CD4-positive, alpha-beta T cell (primary cell): ENCODE measurements at regions not wholly inside any gene's neighbourhood (a gene's known extent, or its start where the extent isn't known, plus 50 kb on each side); places are given as distances from the start of the nearest gene placed in this dataset.

ENCODE experiments used
- ATAC-seq: fragments of 200-7000 bp; cut with Tn5 transposase; one replicate; pipeline ENCODE4 v1.10.0; 2022; ENCODE audit warnings: mild to moderate bottlenecking; ENCODE audit not compliant: poor library complexity
- CTCF ChIA-PET: fragments of 350-600 bp; sonication (Branson Sonifier 250); formaldehyde crosslinking; loops from one replicate; lab custom pipeline; 2021; ENCODE audit warnings: antibody characterized with exemption, inconsistent platforms; lab: Charles Lee
- POLR2A ChIA-PET: fragments of 350-600 bp; sonication (Branson Sonifier 250); formaldehyde crosslinking; loops from one replicate; lab custom pipeline; 2021; ENCODE audit warnings: antibody characterized with exemption, inconsistent platforms; lab: Charles Lee
- DNase-seq, 14 experiments: peaks; one replicate each; pipeline ENCODE4 v3.0.0-alpha.2; 2013 to 2020; ENCODE audit warnings: mixed read lengths in 2 of 14
- H3K27ac ChIP-seq, 2 donors: one replicate each; pipeline versions ENCODE4 v1.5.1 to v1.7.0; 2013; ENCODE audit warnings: low read length in 2 of 2, low read depth in 1 of 2, mild to moderate bottlenecking in 1 of 2
- H3K27me3 ChIP-seq, 2 experiments: 1 replicate in 1 of 2; 2 replicates in 1 of 2; pipeline versions ENCODE4 v1.6.1 to v1.7.0; 2013; ENCODE audit warnings: low read length in 2 of 2, control low read depth in 1 of 2, mild to moderate bottlenecking in 1 of 2, moderate library complexity in 1 of 2; ENCODE audit not compliant: insufficient read depth in 2 of 2, control insufficient read depth in 1 of 2
- H3K36me3 ChIP-seq: one replicate; pipeline ENCODE4 v1.6.1; 2013; ENCODE audit warnings: low read length, control low read depth; ENCODE audit not compliant: insufficient read depth
- H3K4me1 ChIP-seq: one replicate; pipeline ENCODE4 v1.6.1; 2013; ENCODE audit warnings: low read length, control low read depth; ENCODE audit not compliant: insufficient read depth
- H3K4me3 ChIP-seq: one replicate; pipeline ENCODE4 v1.5.1; 2013; ENCODE audit warnings: mild to moderate bottlenecking, low read length, moderate library complexity
- H3K9me3 ChIP-seq, 2 experiments: 1 replicate in 1 of 2; 2 replicates in 1 of 2; pipeline versions ENCODE4 v1.6.1 to v1.7.0; 2013; ENCODE audit warnings: low read length in 2 of 2, mild to moderate bottlenecking in 2 of 2, control low read depth in 1 of 2, moderate library complexity in 1 of 2; ENCODE audit not compliant: control insufficient read depth in 1 of 2, insufficient read depth in 1 of 2
- H3K27ac Mint-ChIP-seq: one replicate; pipeline ENCODE4 v1.8.0; 2020; ENCODE audit warnings: mixed read lengths
- H3K27me3 Mint-ChIP-seq: one replicate; pipeline ENCODE4 v1.8.0; 2021; ENCODE audit warnings: mixed read lengths
- H3K36me3 Mint-ChIP-seq: one replicate; pipeline ENCODE4 v1.8.0; 2021; ENCODE audit warnings: low read depth, mixed read lengths
- H3K4me1 Mint-ChIP-seq: one replicate; pipeline ENCODE4 v1.8.0; 2021; ENCODE audit warnings: low read depth, mixed read lengths
- H3K4me3 Mint-ChIP-seq: one replicate; pipeline ENCODE4 v1.8.0; 2020; ENCODE audit warnings: mild to moderate bottlenecking, mixed read lengths
- H3K9me3 Mint-ChIP-seq: one replicate; pipeline ENCODE4 v1.8.0; 2020; ENCODE audit warnings: mixed read lengths
- intact Hi-C, 2 experiments: fragments of 100-400 bp; cut with DNase I in 1 of 2; cut with micrococcal nuclease in 1 of 2; formaldehyde crosslinking; loops; one replicate each; pipeline versions ENCODE4 v1.15.1 to v1.9.0; 2023 to 2025; cut with DNase I, micrococcal nuclease
- TF ChIP-seq, protein P1 (sequence below): fragments of 200-600 bp; IDR thresholded peaks from one replicate; pipeline ENCODE4 v1.8.0; 2022; ENCODE audit warnings: antibody characterized with exemption, mild to moderate bottlenecking

DNA sequence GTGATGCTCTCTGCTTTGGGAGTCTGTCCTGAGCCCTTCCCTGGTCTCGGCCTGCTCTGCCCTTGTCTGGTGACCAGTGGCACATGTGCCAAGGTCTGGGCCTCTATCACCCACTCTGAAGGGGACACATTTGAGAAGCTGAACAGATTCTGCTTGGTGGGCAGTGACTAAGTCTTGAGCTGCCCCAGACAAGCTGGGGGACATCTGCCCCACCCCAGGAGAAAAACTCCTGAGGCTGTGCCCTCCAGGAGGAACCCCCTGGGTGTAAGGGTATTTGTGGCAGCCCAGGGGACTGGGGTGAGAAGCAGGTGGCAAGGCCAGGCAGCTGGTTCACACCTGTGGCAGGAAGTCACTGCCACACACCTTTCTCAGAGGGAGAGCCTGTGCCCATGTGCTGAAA lies 342.1 kb downstream of the DYSF start:
- no peaks in the 10 kb centered on the region for H3K9me3 Mint-ChIP-seq
- Histone ChIP-seq H3K4me3 (no peak overlapping the region), H3K27me3 (no peaks in the 10 kb centered on the region), H3K36me3 (no peaks in the 10 kb centered on the region), H3K27ac (no peak overlapping the region), H3K9me3 (peaks cover 0 to 4% of the 10 kb centered on the region in 2 experiments), H3K4me1 (no peaks in the 10 kb centered on the region)
- H3K27ac Mint-ChIP-seq, result no peak overlapping the region
- intact Hi-C loops, result no loop called here
- H3K4me3 Mint-ChIP-seq, result no peak overlapping the region
- no peaks in the 10 kb centered on the region for H3K4me1 Mint-ChIP-seq
- H3K27me3 Mint-ChIP-seq, result no peaks in the 10 kb centered on the region
- H3K36me3 Mint-ChIP-seq, result no peaks in the 10 kb centered on the region
- CTCF ChIA-PET, result no interaction called here
- TF ChIP-seq, protein P1, sequence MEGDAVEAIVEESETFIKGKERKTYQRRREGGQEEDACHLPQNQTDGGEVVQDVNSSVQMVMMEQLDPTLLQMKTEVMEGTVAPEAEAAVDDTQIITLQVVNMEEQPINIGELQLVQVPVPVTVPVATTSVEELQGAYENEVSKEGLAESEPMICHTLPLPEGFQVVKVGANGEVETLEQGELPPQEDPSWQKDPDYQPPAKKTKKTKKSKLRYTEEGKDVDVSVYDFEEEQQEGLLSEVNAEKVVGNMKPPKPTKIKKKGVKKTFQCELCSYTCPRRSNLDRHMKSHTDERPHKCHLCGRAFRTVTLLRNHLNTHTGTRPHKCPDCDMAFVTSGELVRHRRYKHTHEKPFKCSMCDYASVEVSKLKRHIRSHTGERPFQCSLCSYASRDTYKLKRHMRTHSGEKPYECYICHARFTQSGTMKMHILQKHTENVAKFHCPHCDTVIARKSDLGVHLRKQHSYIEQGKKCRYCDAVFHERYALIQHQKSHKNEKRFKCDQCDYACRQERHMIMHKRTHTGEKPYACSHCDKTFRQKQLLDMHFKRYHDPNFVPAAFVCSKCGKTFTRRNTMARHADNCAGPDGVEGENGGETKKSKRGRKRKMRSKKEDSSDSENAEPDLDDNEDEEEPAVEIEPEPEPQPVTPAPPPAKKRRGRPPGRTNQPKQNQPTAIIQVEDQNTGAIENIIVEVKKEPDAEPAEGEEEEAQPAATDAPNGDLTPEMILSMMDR, result no peak
- ATAC-seq, result no peak
- POLR2A ChIA-PET, result no interaction called here
- peak in 1 of 14 experiments; percentile 11 for DNase-seq

DNA sequence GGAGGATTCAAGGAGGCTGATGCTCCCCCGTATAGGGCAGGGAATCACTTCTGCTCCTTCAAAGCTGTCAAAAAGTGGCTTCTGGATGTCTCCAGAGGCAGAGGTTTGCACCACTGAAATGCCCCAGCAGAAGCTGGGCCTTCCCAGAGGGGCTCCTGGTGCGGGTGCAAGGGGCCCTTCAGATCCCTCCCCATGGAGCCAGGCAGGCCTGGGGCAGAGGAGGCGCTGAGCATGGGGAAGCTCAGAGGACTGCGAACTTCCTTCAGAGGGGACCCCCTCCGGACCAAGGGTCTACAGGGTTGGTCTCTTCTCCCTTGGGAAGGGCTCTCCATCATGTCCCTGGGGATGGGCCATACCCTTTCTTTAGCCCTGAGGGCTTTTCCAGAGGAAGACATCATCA lies 341.2 kb downstream of the DYSF start:
- H3K4me1 Mint-ChIP-seq, result no peaks in the 10 kb centered on the region
- H3K36me3 ChIP-seq, result no peaks in the 10 kb centered on the region
- intact Hi-C loops, result no loop called here
- no peaks in the 10 kb centered on the region for H3K27me3 ChIP-seq
- H3K9me3 Mint-ChIP-seq, result no peaks in the 10 kb centered on the region
- H3K27ac Mint-ChIP-seq, result no peak overlapping the region
- H3K9me3 ChIP-seq, result peaks cover 0 to 4% of the 10 kb centered on the region in 2 experiments
- CTCF ChIA-PET, result no interaction called here
- H3K27me3 Mint-ChIP-seq, result no peaks in the 10 kb centered on the region
- no peak overlapping the region for H3K4me3 Mint-ChIP-seq
- DNase-seq (peak in 1 of 14 experiments; percentile 21), ATAC-seq (no peak)
- no peaks in the 10 kb centered on the region for H3K36me3 Mint-ChIP-seq
- POLR2A ChIA-PET, result no interaction called here
- TF ChIP-seq, protein P1, result no peak
- no peaks in the 10 kb centered on the region for H3K4me1 ChIP-seq
- H3K4me3 ChIP-seq, result no peak overlapping the region
- no peak overlapping the region for H3K27ac ChIP-seq

DNA sequence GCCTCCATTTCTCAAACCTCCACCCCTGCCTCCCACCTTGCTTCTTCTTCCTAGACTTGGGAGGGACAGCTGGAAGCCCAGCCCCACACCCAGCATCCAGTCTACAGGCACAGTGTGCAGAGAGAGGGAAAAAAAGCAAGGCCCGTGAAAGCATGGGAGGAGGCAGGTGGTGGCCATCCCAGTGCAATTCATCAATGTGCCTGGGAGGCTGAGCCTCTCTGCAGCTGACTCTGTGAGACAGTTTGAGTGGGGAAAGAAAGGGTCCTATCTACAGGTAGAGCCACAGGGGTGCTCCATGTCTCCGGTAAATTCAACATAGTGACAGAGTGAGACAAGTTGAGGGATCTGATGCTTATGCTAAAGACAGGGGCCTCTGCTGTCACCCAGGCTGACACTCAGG lies 340.6 kb downstream of the DYSF start:
- TF ChIP-seq, protein P1, result no peak
- ATAC-seq (no peak), DNase-seq (no peak)
- no peak overlapping the region for H3K4me3 Mint-ChIP-seq
- Histone ChIP-seq H3K36me3 (no peaks in the 10 kb centered on the region), H3K27me3 (no peaks in the 10 kb centered on the region), H3K4me3 (no peak overlapping the region), H3K4me1 (no peaks in the 10 kb centered on the region), H3K27ac (no peak overlapping the region), H3K9me3 (peaks cover 0 to 4% of the 10 kb centered on the region in 2 experiments)
- H3K27me3 Mint-ChIP-seq, result no peaks in the 10 kb centered on the region
- ChIA-PET POLR2A (no interaction called here), CTCF (no interaction called here)
- intact Hi-C loops, result no loop called here
- no peak overlapping the region for H3K27ac Mint-ChIP-seq
- no peaks in the 10 kb centered on the region for H3K4me1 Mint-ChIP-seq
- H3K9me3 Mint-ChIP-seq, result no peaks in the 10 kb centered on the region
- H3K36me3 Mint-ChIP-seq, result no peaks in the 10 kb centered on the region
